B cell (primary cell): ENCODE measurements at regions not wholly inside any gene's neighbourhood (a gene's known extent, or its start where the extent isn't known, plus 50 kb on each side); places are given as distances from the start of the nearest gene placed in this dataset.

ENCODE experiments used
- ATAC-seq: fragments of 200-7000 bp; cut with Tn5 transposase; one replicate; pipeline ENCODE4 v1.10.0; 2021; ENCODE audit warnings: low read depth, mild to moderate bottlenecking, moderate number of reproducible peaks, moderate library complexity
- CTCF ChIA-PET: fragments of 350-600 bp; sonication (Branson Sonifier 250); formaldehyde crosslinking; loops from one replicate; lab custom pipeline; 2021; ENCODE audit warnings: antibody characterized with exemption, inconsistent platforms; lab: Charles Lee
- POLR2A ChIA-PET: fragments of 350-600 bp; sonication (Branson Sonifier 250); formaldehyde crosslinking; loops from one replicate; lab custom pipeline; 2021; ENCODE audit warnings: antibody characterized with exemption; lab: Charles Lee
- DNase-seq: peaks from one replicate; pipeline ENCODE4 v3.0.0; 2013
- H2AFZ ChIP-seq: 2 replicates; pipeline ENCODE4 v1.6.1; 2012; ENCODE audit warnings: mild to moderate bottlenecking, low read depth, low read length; ENCODE audit not compliant: insufficient read depth, poor library complexity, severe bottlenecking
- H3K27ac ChIP-seq, 2 donors: 1 replicate in 1 of 2; 2 replicates in 1 of 2; pipeline ENCODE4 v1.5.1; 2012 to 2013; ENCODE audit warnings: low read length in 2 of 2, mild to moderate bottlenecking in 2 of 2, moderate library complexity in 1 of 2
- H3K27me3 ChIP-seq, 4 experiments: fragments of 200-600 bp in 1 of 4; sonication (generic) in 1 of 4; replicated peaks in 1 of 4; 1 replicate in 2 of 4; 2 replicates in 2 of 4; pipeline versions ENCODE4 v1.6.1 to v1.7.0; 2013 to 2016; ENCODE audit warnings: low read length in 3 of 4, mild to moderate bottlenecking in 2 of 4, mixed read lengths in 1 of 4, moderate library complexity in 1 of 4; ENCODE audit not compliant: insufficient read depth in 4 of 4, control insufficient read depth in 3 of 4; ENCODE audit errors: control extremely low read depth in 1 of 4
- H3K36me3 ChIP-seq, 2 experiments: replicated peaks in 1 of 2; 1 replicate in 1 of 2; 2 replicates in 1 of 2; pipeline versions ENCODE4 v1.6.1 to v1.7.1; 2013; ENCODE audit warnings: low read length in 1 of 2; ENCODE audit not compliant: insufficient read depth in 2 of 2, control insufficient read depth in 1 of 2; ENCODE audit errors: control extremely low read depth in 1 of 2, extremely low read depth in 1 of 2
- H3K4me1 ChIP-seq, 2 donors: fragments of 200-600 bp in 1 of 2; sonication (generic) in 1 of 2; 1 replicate in 1 of 2; 2 replicates in 1 of 2; pipeline versions ENCODE4 v1.5.1 to v1.6.1; 2013 to 2017; ENCODE audit warnings: low read length in 2 of 2; ENCODE audit not compliant: control insufficient read depth in 2 of 2, insufficient read depth in 2 of 2
- H3K4me2 ChIP-seq: replicated peaks from 2 replicates; pipeline ENCODE3; 2012; ENCODE audit warnings: mild to moderate bottlenecking, low read depth, low read length; ENCODE audit not compliant: poor library complexity, severe bottlenecking
- H3K4me3 ChIP-seq, 5 experiments: fragments of 200-600 bp in 1 of 5; sonication (generic) in 1 of 5; 1 replicate in 3 of 5; 2 replicates in 2 of 5; pipeline versions ENCODE4 v1.5.1 to v1.7.0; 2011 to 2016; ENCODE audit warnings: low read length in 4 of 5, mild to moderate bottlenecking in 4 of 5, low read depth in 2 of 5, control low read depth in 1 of 5, moderate library complexity in 1 of 5; ENCODE audit not compliant: insufficient read depth in 1 of 5; ENCODE audit errors: control extremely low read depth in 1 of 5, extremely low read depth in 1 of 5
- H3K79me2 ChIP-seq: fragments of 200-600 bp; sonication (generic); one replicate; pipeline ENCODE4 v1.6.0; 2016; ENCODE audit warnings: low read length; ENCODE audit not compliant: control insufficient read depth, insufficient read depth
- H3K9ac ChIP-seq: fragments of 200-600 bp; sonication (generic); 2 replicates; pipeline ENCODE4 v1.6.1; 2017; ENCODE audit warnings: mild to moderate bottlenecking, low read length, moderate library complexity
- H3K9me3 ChIP-seq, 3 donors: one replicate each; pipeline versions ENCODE4 v1.6.1 to v1.7.1; 2013; ENCODE audit warnings: low read length in 2 of 3; ENCODE audit not compliant: control insufficient read depth in 2 of 3, insufficient read depth in 1 of 3; ENCODE audit errors: control extremely low read depth in 1 of 3
- H4K20me1 ChIP-seq: 2 replicates; pipeline ENCODE4 v1.6.0; 2012; ENCODE audit warnings: mild to moderate bottlenecking, low read length; ENCODE audit not compliant: insufficient read depth, control insufficient read depth, poor library complexity, severe bottlenecking
- H3K27ac Mint-ChIP-seq: one replicate; pipeline ENCODE4 v1.8.0; 2021; ENCODE audit warnings: mixed read lengths
- H3K27me3 Mint-ChIP-seq: one replicate; pipeline ENCODE4 v1.8.0; 2021; ENCODE audit warnings: mixed read lengths
- H3K4me1 Mint-ChIP-seq: one replicate; pipeline ENCODE4 v1.8.0; 2021; ENCODE audit warnings: mixed read lengths
- H3K4me3 Mint-ChIP-seq: one replicate; pipeline ENCODE4 v1.8.0; 2021; ENCODE audit warnings: mixed read lengths
- H3K9me3 Mint-ChIP-seq: one replicate; pipeline ENCODE4 v1.8.0; 2022; ENCODE audit warnings: mixed read lengths; ENCODE audit not compliant: insufficient read depth
- EZH2 ChIP-seq: IDR thresholded peaks from 2 replicates; pipeline ENCODE4 v1.6.1; 2012; ENCODE audit warnings: borderline replicate concordance, low read depth, mild to moderate bottlenecking, moderate library complexity, low read length; ENCODE audit not compliant: insufficient read depth, poor library complexity, severe bottlenecking
- WGBS: methylation state at CpG from one replicate; pipeline ENCODE4 v1.1.5; 2013; ENCODE audit warnings: missing lambda C conversion rate; ENCODE audit not compliant: insufficient coverage; 5-methylcytosine and 5-hydroxymethylcytosine counted together
- intact Hi-C: fragments of 100-400 bp; cut with micrococcal nuclease; formaldehyde crosslinking; loops from one replicate; pipeline ENCODE4 v1.10.0; 2022
- TF ChIP-seq, protein P1 (sequence below): fragments of 200-600 bp; IDR thresholded peaks from one replicate; pipeline ENCODE4 v1.8.0; 2022; ENCODE audit warnings: antibody characterized with exemption, mild to moderate bottlenecking

DNA sequence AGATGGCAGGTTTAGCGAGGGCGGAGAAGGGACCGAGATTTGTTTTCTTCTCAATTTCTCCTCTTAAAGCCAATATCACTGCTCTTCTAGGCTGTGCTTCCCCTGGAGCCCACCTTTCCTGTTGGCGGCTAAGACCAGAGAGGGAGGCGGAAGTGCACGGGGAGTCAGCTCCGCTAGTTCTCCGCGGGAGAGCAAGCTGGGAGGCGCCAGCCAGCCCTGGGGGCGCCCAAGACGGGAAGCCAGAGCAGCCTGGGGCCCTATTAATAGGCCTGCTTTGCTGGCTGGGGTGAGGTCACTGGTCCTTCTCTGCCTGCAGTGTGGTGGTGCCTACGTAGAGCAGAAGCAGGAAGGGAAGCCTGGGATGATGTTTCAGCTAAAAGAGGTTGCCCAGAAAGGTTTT, 61.6 kb downstream of the LSM5 start:
- peaks cover 0 to 17% (median 0%) of the 10 kb centered on the region in 3 donors for H3K9me3 ChIP-seq
- no peak overlapping the region for H3K4me3 ChIP-seq
- H3K36me3 ChIP-seq: no peaks in the 10 kb centered on the region
- DNase-seq (no peak), ATAC-seq (no peak)
- H3K27ac Mint-ChIP-seq: no peak overlapping the region
- no peak overlapping the region for H3K9ac ChIP-seq
- H4K20me1 ChIP-seq: no peaks in the 10 kb centered on the region
- intact Hi-C loops: no loop called here
- peaks cover 68% of the 10 kb centered on the region for H3K27me3 Mint-ChIP-seq
- TF ChIP-seq EZH2: no peak
- TF ChIP-seq, protein P1, sequence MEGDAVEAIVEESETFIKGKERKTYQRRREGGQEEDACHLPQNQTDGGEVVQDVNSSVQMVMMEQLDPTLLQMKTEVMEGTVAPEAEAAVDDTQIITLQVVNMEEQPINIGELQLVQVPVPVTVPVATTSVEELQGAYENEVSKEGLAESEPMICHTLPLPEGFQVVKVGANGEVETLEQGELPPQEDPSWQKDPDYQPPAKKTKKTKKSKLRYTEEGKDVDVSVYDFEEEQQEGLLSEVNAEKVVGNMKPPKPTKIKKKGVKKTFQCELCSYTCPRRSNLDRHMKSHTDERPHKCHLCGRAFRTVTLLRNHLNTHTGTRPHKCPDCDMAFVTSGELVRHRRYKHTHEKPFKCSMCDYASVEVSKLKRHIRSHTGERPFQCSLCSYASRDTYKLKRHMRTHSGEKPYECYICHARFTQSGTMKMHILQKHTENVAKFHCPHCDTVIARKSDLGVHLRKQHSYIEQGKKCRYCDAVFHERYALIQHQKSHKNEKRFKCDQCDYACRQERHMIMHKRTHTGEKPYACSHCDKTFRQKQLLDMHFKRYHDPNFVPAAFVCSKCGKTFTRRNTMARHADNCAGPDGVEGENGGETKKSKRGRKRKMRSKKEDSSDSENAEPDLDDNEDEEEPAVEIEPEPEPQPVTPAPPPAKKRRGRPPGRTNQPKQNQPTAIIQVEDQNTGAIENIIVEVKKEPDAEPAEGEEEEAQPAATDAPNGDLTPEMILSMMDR: no peak
- no peaks in the 10 kb centered on the region for H3K4me1 Mint-ChIP-seq
- WGBS: 16% methylated on average over 10 of the region's 13 CpGs
- peaks cover 0 to 29% (median 19%) of the 10 kb centered on the region in 4 experiments for H3K27me3 ChIP-seq
- H3K4me1 ChIP-seq: peaks cover 0 to 3% of the 10 kb centered on the region in 2 donors
- no peaks in the 10 kb centered on the region for H3K9me3 Mint-ChIP-seq
- CTCF ChIA-PET: no interaction called here
- H3K79me2 ChIP-seq: no peaks in the 10 kb centered on the region
- H2AFZ ChIP-seq: no peak overlapping the region
- no peak overlapping the region for H3K27ac ChIP-seq
- H3K4me2 ChIP-seq: no peak overlapping the region
- POLR2A ChIA-PET: no interaction called here
- H3K4me3 Mint-ChIP-seq: no peak overlapping the region

DNA sequence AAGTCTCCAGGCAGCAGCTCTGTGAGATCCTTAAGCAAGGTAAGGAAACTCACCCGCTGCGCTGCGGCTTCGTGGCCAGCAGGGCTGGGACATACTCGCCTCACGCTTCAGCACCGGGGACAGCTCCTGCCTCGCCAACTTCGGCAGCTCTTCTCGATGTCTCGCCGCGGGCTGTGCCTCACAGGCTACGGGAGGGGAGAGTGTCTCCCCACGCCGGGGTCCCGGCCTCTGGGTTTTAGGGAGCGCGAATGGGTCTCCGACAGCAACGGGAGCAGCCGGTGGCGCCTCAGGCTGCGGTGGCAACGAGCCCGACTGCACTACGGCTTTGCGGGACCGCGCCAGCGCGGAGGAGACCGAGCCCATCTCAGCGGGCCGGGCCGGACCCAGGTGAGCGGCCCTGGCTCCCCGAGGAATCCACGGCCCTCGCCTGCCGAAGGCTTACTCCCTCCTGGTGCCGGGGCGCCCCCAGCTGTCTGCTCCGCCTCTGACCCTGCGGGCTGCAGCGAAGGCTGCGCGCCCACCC, 62.4 kb downstream of the LSM5 start:
- ChIA-PET POLR2A (no interaction called here), CTCF (no interaction called here)
- H3K4me1 ChIP-seq: peaks cover 0 to 3% of the 10 kb centered on the region in 2 donors
- no peak overlapping the region for H3K4me2 ChIP-seq
- no peaks in the 10 kb centered on the region for H3K9me3 Mint-ChIP-seq
- H3K4me3 Mint-ChIP-seq: no peak overlapping the region
- H3K27me3 Mint-ChIP-seq: peaks cover 63% of the 10 kb centered on the region
- no peaks in the 10 kb centered on the region for H3K79me2 ChIP-seq
- peaks cover 0 to 17% (median 0%) of the 10 kb centered on the region in 3 donors for H3K9me3 ChIP-seq
- no peak overlapping the region for H3K9ac ChIP-seq
- no peak overlapping the region for H3K4me3 ChIP-seq
- H3K4me1 Mint-ChIP-seq: no peaks in the 10 kb centered on the region
- H3K36me3 ChIP-seq: no peaks in the 10 kb centered on the region
- peaks cover 0 to 29% (median 16%) of the 10 kb centered on the region in 4 experiments for H3K27me3 ChIP-seq
- H3K27ac ChIP-seq: no peak overlapping the region
- H3K27ac Mint-ChIP-seq: no peak overlapping the region
- intact Hi-C loops: no loop called here
- 21% methylated on average over 48 of the region's 48 CpGs for WGBS
- H2AFZ ChIP-seq: no peak overlapping the region
- peak; percentile 40 for DNase-seq
- H4K20me1 ChIP-seq: no peaks in the 10 kb centered on the region
- no peak for TF ChIP-seq EZH2
- TF ChIP-seq, protein P1: no peak
- ATAC-seq: no peak
